A673 (cell line): ENCODE measurements at regions not wholly inside any gene's neighbourhood (a gene's known extent, or its start where the extent isn't known, plus 50 kb on each side); places are given as distances from the start of the nearest gene placed in this dataset.

Source experiments
- EZH2 ChIP-seq: fragments of 200-600 bp; sonication (generic); IDR thresholded peaks from 2 replicates; pipeline ENCODE4 v1.6.1; 2017; ENCODE audit warnings: borderline replicate concordance, low read depth, mild to moderate bottlenecking, mixed read lengths, antibody characterized with exemption, low read length; ENCODE audit not compliant: poor library complexity, severe bottlenecking
- TF ChIP-seq, protein P1 (sequence below): fragments of 300-800, 200-600 bp; sonication (generic); conservative IDR thresholded peaks from 2 replicates; pipeline ENCODE4 v1.5.1; 2017; ENCODE audit warnings: low read depth, mild to moderate bottlenecking, antibody characterized with exemption, low read length, moderate library complexity, mixed read lengths

GRCh38 chr13:106326751-106327150, 208.7 kb downstream of the EFNB2 start:
- TF ChIP-seq, protein P1, sequence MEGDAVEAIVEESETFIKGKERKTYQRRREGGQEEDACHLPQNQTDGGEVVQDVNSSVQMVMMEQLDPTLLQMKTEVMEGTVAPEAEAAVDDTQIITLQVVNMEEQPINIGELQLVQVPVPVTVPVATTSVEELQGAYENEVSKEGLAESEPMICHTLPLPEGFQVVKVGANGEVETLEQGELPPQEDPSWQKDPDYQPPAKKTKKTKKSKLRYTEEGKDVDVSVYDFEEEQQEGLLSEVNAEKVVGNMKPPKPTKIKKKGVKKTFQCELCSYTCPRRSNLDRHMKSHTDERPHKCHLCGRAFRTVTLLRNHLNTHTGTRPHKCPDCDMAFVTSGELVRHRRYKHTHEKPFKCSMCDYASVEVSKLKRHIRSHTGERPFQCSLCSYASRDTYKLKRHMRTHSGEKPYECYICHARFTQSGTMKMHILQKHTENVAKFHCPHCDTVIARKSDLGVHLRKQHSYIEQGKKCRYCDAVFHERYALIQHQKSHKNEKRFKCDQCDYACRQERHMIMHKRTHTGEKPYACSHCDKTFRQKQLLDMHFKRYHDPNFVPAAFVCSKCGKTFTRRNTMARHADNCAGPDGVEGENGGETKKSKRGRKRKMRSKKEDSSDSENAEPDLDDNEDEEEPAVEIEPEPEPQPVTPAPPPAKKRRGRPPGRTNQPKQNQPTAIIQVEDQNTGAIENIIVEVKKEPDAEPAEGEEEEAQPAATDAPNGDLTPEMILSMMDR: no peak
- TF ChIP-seq EZH2: no peak
